Fibroblast of the aortic adventitia (primary cell): ENCODE measurements at regions not wholly inside any gene's neighbourhood (a gene's known extent, or its start where the extent isn't known, plus 50 kb on each side); places are given as distances from the start of the nearest gene placed in this dataset.
A peak's percentile ranks its signal among the peaks of the same experiment; 100 is the strongest.

ENCODE experiments used
- DNase-seq: peaks from one replicate; pipeline ENCODE4 v3.0.0-alpha.2; 2010; ENCODE audit warnings: low read depth
- H3K4me3 ChIP-seq: 2 replicates; pipeline ENCODE4 v1.5.1; 2011; ENCODE audit warnings: low read depth, mild to moderate bottlenecking, control low read depth, low read length, moderate library complexity
- TF ChIP-seq, protein P1 (sequence below): IDR thresholded peaks from 2 replicates; pipeline ENCODE4 v1.5.1; 2011; ENCODE audit warnings: mild to moderate bottlenecking, low read length, control low read depth, inconsistent platforms; ENCODE audit not compliant: insufficient read depth

DNA sequence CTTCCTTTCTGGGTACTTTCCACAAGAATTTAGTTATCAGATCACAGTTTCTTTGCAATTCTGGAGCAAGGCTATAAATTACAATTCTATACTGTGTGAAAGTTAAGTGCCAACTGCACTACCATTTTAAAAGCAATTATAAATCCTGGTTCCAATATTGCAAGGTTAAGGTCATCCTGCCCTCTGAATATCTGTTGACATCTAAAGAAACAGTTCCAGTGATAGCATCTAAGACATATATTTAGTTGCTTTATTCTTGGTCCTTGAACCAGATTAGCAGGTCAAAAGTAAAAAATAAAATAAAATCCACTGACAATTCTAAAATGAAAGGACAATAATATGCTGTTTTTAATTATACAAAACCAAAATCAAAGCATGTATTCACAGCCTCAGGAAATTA is 334.2 kb downstream of the ATXN7L3B start:
- H3K4me3 ChIP-seq, result no peak overlapping the region
- DNase-seq, result no peak
- TF ChIP-seq, protein P1, sequence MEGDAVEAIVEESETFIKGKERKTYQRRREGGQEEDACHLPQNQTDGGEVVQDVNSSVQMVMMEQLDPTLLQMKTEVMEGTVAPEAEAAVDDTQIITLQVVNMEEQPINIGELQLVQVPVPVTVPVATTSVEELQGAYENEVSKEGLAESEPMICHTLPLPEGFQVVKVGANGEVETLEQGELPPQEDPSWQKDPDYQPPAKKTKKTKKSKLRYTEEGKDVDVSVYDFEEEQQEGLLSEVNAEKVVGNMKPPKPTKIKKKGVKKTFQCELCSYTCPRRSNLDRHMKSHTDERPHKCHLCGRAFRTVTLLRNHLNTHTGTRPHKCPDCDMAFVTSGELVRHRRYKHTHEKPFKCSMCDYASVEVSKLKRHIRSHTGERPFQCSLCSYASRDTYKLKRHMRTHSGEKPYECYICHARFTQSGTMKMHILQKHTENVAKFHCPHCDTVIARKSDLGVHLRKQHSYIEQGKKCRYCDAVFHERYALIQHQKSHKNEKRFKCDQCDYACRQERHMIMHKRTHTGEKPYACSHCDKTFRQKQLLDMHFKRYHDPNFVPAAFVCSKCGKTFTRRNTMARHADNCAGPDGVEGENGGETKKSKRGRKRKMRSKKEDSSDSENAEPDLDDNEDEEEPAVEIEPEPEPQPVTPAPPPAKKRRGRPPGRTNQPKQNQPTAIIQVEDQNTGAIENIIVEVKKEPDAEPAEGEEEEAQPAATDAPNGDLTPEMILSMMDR, result no peak

DNA sequence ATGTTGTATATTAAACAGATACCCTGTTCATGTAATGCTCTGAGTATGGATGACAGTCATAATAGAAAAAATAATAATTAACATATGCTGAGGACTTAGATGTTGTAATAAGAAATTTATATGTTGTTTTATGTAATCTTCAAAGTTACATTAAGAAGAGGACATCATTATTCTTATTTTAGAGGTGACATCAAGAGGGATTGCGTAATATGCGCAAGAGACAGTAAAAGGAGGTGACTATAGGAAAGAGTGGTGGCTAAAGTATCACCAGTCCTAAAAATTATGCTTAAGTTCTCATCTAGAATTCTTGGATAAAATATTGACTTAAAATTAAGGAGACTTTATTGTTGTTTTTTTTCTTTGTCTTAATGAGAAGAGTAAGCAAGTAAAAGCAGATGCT is 323.9 kb downstream of the KCNC2 start:
- TF ChIP-seq, protein P1, result no peak
- no peak for DNase-seq
- no peak overlapping the region for H3K4me3 ChIP-seq

DNA sequence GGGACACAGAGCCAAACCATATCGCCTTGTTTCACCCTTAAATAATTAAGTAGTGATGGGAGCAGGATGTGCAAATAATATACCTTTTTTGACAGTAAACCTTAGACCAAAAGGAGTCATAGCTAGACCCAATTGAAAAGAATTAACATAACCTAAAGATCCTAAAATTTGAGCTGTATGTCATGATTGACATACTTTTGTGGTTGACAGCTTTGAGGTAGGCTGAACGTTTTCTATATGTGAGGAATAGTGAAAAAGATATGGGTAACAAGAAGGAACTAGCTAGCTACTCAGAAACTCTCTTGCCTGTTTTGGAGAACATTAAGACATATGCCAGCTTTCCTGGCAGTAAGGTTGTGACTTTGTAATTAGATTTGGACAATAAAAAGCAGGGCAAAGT is 320.6 kb downstream of the KCNC2 start:
- DNase-seq, result no peak
- TF ChIP-seq, protein P1, result no peak
- H3K4me3 ChIP-seq, result no peak overlapping the region

DNA sequence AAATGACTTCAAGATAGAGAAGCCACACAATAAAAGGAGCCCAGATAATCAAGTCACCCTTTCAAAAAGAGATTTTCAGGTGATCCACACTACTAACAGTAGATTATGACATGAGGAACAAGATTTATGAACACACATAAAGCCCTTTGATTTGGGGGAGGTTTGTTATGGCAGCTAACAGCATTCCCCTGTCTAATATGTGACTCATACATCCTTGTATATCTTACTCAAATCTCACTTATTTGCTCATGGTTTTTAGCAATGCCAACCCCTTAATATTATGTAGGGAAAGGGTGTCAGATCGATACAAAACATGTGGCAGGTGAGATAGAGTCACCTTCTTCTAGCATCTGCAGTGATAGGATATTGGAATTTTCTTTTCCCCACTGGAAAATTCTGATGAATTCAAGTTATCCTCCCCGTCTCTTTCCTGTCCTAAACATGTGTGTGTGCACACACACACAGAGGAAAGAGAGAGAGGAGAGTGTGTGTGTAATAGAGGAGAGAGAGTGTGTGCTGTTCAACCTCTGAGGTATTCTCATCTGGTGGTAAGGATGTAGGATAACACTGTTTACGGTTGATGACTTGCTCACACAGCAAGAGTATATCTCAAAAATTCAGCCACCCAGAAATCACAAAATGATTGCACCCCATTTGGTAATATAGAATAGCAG is 319.9 kb downstream of the KCNC2 start:
- DNase-seq, result peak; percentile 56
- TF ChIP-seq, protein P1, result no peak
- H3K4me3 ChIP-seq, result no peak overlapping the region

DNA sequence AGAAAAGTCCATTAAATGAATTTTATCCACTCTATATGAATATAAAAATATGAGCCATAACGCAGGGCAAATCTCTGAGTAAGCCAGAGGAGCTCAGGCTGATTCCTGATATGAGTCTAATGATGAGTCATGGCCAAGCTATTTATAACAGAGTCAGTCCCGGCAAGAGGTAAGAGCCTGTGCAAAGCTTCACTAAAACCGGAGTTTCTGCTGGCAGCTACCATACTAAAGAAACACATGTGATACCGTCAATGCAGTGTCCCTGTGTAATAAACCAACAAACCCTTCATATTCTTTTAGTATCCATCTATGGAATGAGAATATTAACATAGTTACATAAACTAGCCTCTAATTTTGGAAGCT is 319.4 kb downstream of the KCNC2 start:
- peak; percentile 87 for DNase-seq
- no peak overlapping the region for H3K4me3 ChIP-seq
- TF ChIP-seq, protein P1, result no peak

DNA sequence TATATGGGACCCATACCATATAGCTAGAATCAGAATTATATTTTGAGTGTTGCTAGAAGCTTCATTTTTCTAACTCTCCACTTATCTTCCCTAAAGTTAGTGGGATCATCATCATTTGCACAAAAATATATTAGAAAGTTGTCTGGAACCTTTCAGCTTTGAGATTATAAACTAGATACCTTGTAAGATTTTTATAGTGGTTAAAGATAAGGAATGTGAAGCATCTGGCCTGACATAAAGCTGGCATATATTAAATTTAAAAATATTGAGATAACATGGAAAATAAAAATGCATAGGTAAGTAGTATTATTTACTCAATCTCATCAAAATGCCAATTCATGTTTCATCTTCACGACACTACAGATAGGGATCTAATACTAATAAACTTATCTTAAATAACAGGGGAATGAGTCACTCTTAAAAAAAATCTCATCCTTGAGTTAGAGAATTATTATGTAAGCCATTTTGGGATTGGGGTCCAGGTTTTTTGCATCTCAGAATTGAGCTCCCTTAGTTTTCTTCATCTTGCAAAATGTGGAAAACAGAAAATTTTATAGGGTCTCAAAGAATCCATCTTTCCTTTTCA is 318.5 kb downstream of the KCNC2 start:
- no peak for DNase-seq
- no peak overlapping the region for H3K4me3 ChIP-seq
- TF ChIP-seq, protein P1, result no peak
